Loucy (cell line): ENCODE measurements at regions not wholly inside any gene's neighbourhood (a gene's known extent, or its start where the extent isn't known, plus 50 kb on each side); places are given as distances from the start of the nearest gene placed in this dataset.

ENCODE experiments used
- H2AFZ ChIP-seq: fragments of 200-600 bp; sonication (generic); 2 replicates; pipeline ENCODE4 v1.6.0; 2016; ENCODE audit warnings: antibody characterized with exemption, mild to moderate bottlenecking, low read length, moderate library complexity
- H3F3A ChIP-seq: fragments of 200-600 bp; 2 replicates; pipeline ENCODE4 v1.6.0; 2016; ENCODE audit warnings: antibody characterized with exemption, low read depth, mild to moderate bottlenecking
- H3K27me3 ChIP-seq: fragments of 200-600 bp; sonication (generic); 2 replicates; pipeline ENCODE4 v1.6.1; 2014; ENCODE audit warnings: low read length, mild to moderate bottlenecking; ENCODE audit not compliant: insufficient read depth, poor library complexity, severe bottlenecking
- H3K36me3 ChIP-seq: fragments of 200-600 bp; sonication (generic); 2 replicates; pipeline ENCODE4 v1.6.1; 2016; ENCODE audit warnings: low read length; ENCODE audit not compliant: insufficient read depth
- H3K4me1 ChIP-seq: fragments of 200-600 bp; sonication (generic); 2 replicates; pipeline ENCODE4 v1.5.1; 2014; ENCODE audit warnings: low read length, mild to moderate bottlenecking; ENCODE audit not compliant: insufficient read depth, poor library complexity, severe bottlenecking
- H3K4me2 ChIP-seq: fragments of 200-600 bp; sonication (generic); 2 replicates; pipeline ENCODE4 v1.6.0; 2014; ENCODE audit warnings: antibody characterized with exemption, low read length, low read depth, mild to moderate bottlenecking; ENCODE audit not compliant: poor library complexity, severe bottlenecking
- H3K4me3 ChIP-seq: fragments of 200-600 bp; sonication (generic); 2 replicates; pipeline ENCODE4 v1.5.1; 2014; ENCODE audit warnings: low read length, mild to moderate bottlenecking, mixed read lengths; ENCODE audit not compliant: poor library complexity, severe bottlenecking
- H3K79me2 ChIP-seq: fragments of 200-600 bp; sonication (generic); 2 replicates; pipeline ENCODE4 v1.6.1; 2014; ENCODE audit warnings: low read length; ENCODE audit not compliant: insufficient read depth
- H3K9ac ChIP-seq: fragments of 200-600 bp; sonication (generic); 2 replicates; pipeline ENCODE4 v1.6.0; 2014; ENCODE audit warnings: mild to moderate bottlenecking, low read depth, low read length, moderate library complexity; ENCODE audit not compliant: poor library complexity, severe bottlenecking
- H3K9me2 ChIP-seq: fragments of 200-600 bp; sonication (generic); replicated peaks from 2 replicates; pipeline ENCODE4 v1.6.1; 2016; ENCODE audit warnings: low read depth, low read length, mixed read lengths
- H3K9me3 ChIP-seq: fragments of 200-600 bp; sonication (generic); 2 replicates; pipeline ENCODE4 v1.6.1; 2014; ENCODE audit warnings: mild to moderate bottlenecking, antibody characterized with exemption, low read length, low read depth; ENCODE audit not compliant: insufficient read depth
- H4K20me1 ChIP-seq: fragments of 200-600 bp; sonication (generic); 2 replicates; pipeline ENCODE4 v1.6.0; 2014; ENCODE audit warnings: antibody characterized with exemption, low read length, mild to moderate bottlenecking; ENCODE audit not compliant: insufficient read depth, poor library complexity, severe bottlenecking
- CTCF ChIP-seq: fragments of 200-600 bp; sonication (generic); conservative IDR thresholded peaks from 2 replicates; pipeline ENCODE4 v1.5.1; 2014; ENCODE audit warnings: mild to moderate bottlenecking, antibody characterized with exemption, low read length
- EZH2phosphoT487 ChIP-seq: fragments of 200-600 bp; IDR thresholded peaks from 2 replicates; pipeline ENCODE4 v1.6.1; 2018; ENCODE audit warnings: antibody characterized with exemption, mild to moderate bottlenecking, moderate library complexity, borderline replicate concordance

GRCh38 chr4:156194896-156195295 is 241.2 kb upstream of the CTSO start:
- Histone ChIP-seq H3K9ac (no peak overlapping the region), H3K4me2 (no peak overlapping the region), H3K79me2 (no peaks in the 10 kb centered on the region), H3K36me3 (no peaks in the 10 kb centered on the region), H4K20me1 (no peaks in the 10 kb centered on the region), H3K27me3 (no peaks in the 10 kb centered on the region), H3K9me2 (no peaks in the 10 kb centered on the region), H2AFZ (no peak overlapping the region), H3K4me3 (no peak overlapping the region), H3K4me1 (no peaks in the 10 kb centered on the region), H3F3A (no peaks in the 10 kb centered on the region), H3K9me3 (no peaks in the 10 kb centered on the region)
- TF ChIP-seq CTCF (no peak), EZH2phosphoT487 (no peak)

GRCh38 chr4:156193800-156194199 is 240.1 kb upstream of the CTSO start:
- H3K36me3 ChIP-seq: no peaks in the 10 kb centered on the region
- H3K4me1 ChIP-seq: no peaks in the 10 kb centered on the region
- no peak overlapping the region for H3K4me3 ChIP-seq
- TF ChIP-seq EZH2phosphoT487 (no peak), CTCF (no peak)
- H3K9me3 ChIP-seq: no peaks in the 10 kb centered on the region
- H4K20me1 ChIP-seq: no peaks in the 10 kb centered on the region
- H3K27me3 ChIP-seq: no peaks in the 10 kb centered on the region
- H3K9me2 ChIP-seq: no peaks in the 10 kb centered on the region
- H3K4me2 ChIP-seq: no peak overlapping the region
- H3F3A ChIP-seq: no peaks in the 10 kb centered on the region
- H3K79me2 ChIP-seq: no peaks in the 10 kb centered on the region
- no peak overlapping the region for H2AFZ ChIP-seq
- H3K9ac ChIP-seq: no peak overlapping the region

- H3F3A ChIP-seq: no peaks in the 10 kb centered on the region
- TF ChIP-seq CTCF (no peak), EZH2phosphoT487 (no peak)
- H3K9ac ChIP-seq: no peak overlapping the region
- H4K20me1 ChIP-seq: no peaks in the 10 kb centered on the region
- no peak overlapping the region for H2AFZ ChIP-seq
- no peak overlapping the region for H3K4me2 ChIP-seq
- H3K9me2 ChIP-seq: no peaks in the 10 kb centered on the region
- H3K4me3 ChIP-seq: no peak overlapping the region
- H3K27me3 ChIP-seq: no peaks in the 10 kb centered on the region
- no peaks in the 10 kb centered on the region for H3K4me1 ChIP-seq
- H3K79me2 ChIP-seq: no peaks in the 10 kb centered on the region
- H3K9me3 ChIP-seq: no peaks in the 10 kb centered on the region
- no peaks in the 10 kb centered on the region for H3K36me3 ChIP-seq
Observed at GRCh38 chr4:156193106-156193505, 239.4 kb upstream of the CTSO start.
